Mesodermal cell (in vitro differentiated cells): ENCODE measurements at regions not wholly inside any gene's neighbourhood (a gene's known extent, or its start where the extent isn't known, plus 50 kb on each side); places are given as distances from the start of the nearest gene placed in this dataset.
"Not testable (repeated sequence)": the region's sequence is repeated elsewhere in the genome, so short reads cannot be mapped to it uniquely, and the experiment has no call there.

Experiments
- H3K27ac ChIP-seq: 2 replicates; pipeline ENCODE4 v1.7.0; 2013; ENCODE audit warnings: mild to moderate bottlenecking, low read depth, low read length, moderate library complexity; ENCODE audit not compliant: severe bottlenecking
- H3K36me3 ChIP-seq: 2 replicates; pipeline ENCODE4 v1.7.1; 2013; ENCODE audit warnings: mild to moderate bottlenecking, low read length, moderate library complexity; ENCODE audit not compliant: control insufficient read depth, insufficient read depth
- H3K4me1 ChIP-seq: one replicate; pipeline ENCODE4 v1.7.1; 2013; ENCODE audit warnings: mild to moderate bottlenecking, low read length; ENCODE audit not compliant: insufficient read depth, control insufficient read depth, poor library complexity, severe bottlenecking
- H3K4me3 ChIP-seq: 2 replicates; pipeline ENCODE4 v1.7.0; 2013; ENCODE audit warnings: low read length, control low read depth, mild to moderate bottlenecking; ENCODE audit not compliant: insufficient read depth, poor library complexity, severe bottlenecking; ENCODE audit errors: extremely low read depth
- H3K9me3 ChIP-seq: 2 replicates; pipeline ENCODE4 v1.7.1; 2013; ENCODE audit warnings: mild to moderate bottlenecking, low read length, moderate library complexity; ENCODE audit not compliant: control insufficient read depth
- WGBS, 2 experiments: methylation state at CpG; one replicate each; pipeline ENCODE4 v1.1.5; 2013; ENCODE audit warnings: missing lambda C conversion rate in 2 of 2; ENCODE audit not compliant: insufficient coverage in 2 of 2; 5-methylcytosine and 5-hydroxymethylcytosine counted together

DNA sequence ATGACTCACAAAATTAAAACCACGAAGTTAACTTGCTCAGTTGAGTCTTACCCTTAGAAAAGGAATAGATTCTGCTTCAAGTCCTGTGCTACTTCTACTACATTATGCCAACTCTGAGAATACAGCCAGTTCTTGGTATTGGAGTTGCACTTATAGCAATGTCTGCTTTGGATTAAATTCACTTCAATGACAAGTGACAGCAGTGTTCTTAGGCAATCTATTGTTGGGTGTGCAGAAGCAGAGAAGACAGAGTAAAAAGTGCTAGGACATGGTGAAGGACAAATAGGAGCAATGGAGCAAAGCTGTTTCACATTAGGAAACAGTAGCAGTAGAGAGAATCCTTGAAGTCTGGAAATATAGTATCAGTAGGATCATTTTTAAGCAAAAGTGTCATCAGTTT lies 713.1 kb downstream of the SI start:
- Histone ChIP-seq H3K9me3 (no peaks in the 10 kb centered on the region), H3K36me3 (no peaks in the 10 kb centered on the region), H3K4me3 (no peak overlapping the region), H3K4me1 (no peaks in the 10 kb centered on the region), H3K27ac (no peak overlapping the region)
- WGBS, 2 experiments, result 83% methylated on average over 1 of the region's 1 CpG; no CpG with 5 or more reads in 1 of the 2 experiments

- no peak overlapping the region for H3K4me3 ChIP-seq
- H3K36me3 ChIP-seq, result no peaks in the 10 kb centered on the region
- H3K27ac ChIP-seq, result no peak overlapping the region
- no peaks in the 10 kb centered on the region for H3K4me1 ChIP-seq
- 40 to 100% methylated on average over 1 of the region's 6 CpGs for WGBS, 2 experiments
- no peaks in the 10 kb centered on the region for H3K9me3 ChIP-seq
These were observed 714.2 kb downstream of the SI start for GRCh38 chr3:164364111-164364510.

DNA sequence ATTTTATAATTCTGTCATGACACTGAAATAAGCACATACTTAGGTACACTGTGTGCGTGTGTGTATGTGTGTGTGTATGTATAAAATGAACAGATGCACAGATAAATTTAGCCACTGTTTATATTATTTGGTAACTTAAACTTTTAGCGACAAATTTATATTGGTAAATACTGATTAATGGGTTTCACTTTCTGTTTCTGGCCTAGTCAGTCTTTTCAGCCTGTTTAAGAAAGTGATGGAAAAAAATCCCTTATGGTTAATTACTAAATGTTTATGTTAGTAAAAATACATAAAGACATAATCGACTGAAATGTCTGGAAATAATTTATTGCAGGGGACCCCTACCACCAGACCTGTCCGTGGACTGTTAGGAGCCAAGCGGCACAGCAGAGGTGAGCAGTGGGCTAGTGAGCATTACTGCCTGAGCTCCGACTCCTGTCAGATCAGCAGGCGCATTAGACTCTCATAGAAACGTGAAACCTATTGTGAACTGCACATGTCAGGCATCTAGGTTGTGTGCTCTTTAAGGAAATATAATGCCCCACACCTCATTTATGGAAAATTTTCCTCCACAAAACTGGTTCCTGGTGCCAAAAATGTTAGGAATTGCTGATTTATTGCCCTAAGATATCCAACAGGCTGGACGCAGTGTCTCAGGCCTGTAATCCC lies 717.4 kb downstream of the SI start:
- 87 to 93% methylated on average over 3 to 7 of the region's 9 CpGs for WGBS, 2 experiments
- H3K36me3 ChIP-seq, result no peaks in the 10 kb centered on the region
- H3K4me3 ChIP-seq, result no peak overlapping the region
- H3K4me1 ChIP-seq, result no peaks in the 10 kb centered on the region
- H3K9me3 ChIP-seq, result no peaks in the 10 kb centered on the region
- H3K27ac ChIP-seq, result no peak overlapping the region

GRCh38 chr3:164360078-164360578 lies 718.2 kb downstream of the SI start:
- Histone ChIP-seq H3K4me3 (no peak overlapping the region), H3K9me3 (no peaks in the 10 kb centered on the region), H3K27ac (no peak overlapping the region), H3K36me3 (no peaks in the 10 kb centered on the region), H3K4me1 (no peaks in the 10 kb centered on the region)
- WGBS, 2 experiments, result 76 to 81% methylated on average over 3 to 5 of the region's 10 CpGs

GRCh38 chr3:164352991-164353390 lies 725.3 kb downstream of the SI start:
- H3K36me3 ChIP-seq, result no peaks in the 10 kb centered on the region
- H3K27ac ChIP-seq, result no peak overlapping the region
- H3K4me1 ChIP-seq, result no peaks in the 10 kb centered on the region
- no peak overlapping the region for H3K4me3 ChIP-seq
- H3K9me3 ChIP-seq, result no peaks in the 10 kb centered on the region

DNA sequence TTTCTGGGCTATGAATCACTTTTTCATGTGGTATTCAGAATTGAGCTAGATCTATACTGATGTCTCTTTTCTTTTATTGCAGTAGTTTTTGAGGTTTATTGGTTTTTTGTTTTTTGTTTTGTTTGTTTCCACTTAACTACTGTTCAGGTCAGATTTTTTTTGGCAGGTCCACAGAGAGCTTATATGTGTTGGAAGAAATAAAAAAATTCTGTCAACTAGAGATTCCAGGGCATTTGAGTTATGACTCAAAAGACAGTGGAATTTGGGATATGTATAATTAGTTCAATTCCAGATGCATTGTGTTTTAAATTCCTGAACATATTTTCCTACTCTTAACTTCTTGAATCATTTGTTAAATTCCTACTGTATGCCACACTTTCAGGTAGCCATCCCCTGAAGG lies 727.2 kb downstream of the SI start:
- Histone ChIP-seq H3K36me3 (no peaks in the 10 kb centered on the region), H3K4me1 (no peaks in the 10 kb centered on the region), H3K9me3 (no peaks in the 10 kb centered on the region), H3K27ac (no peak overlapping the region), H3K4me3 (no peak overlapping the region)

DNA sequence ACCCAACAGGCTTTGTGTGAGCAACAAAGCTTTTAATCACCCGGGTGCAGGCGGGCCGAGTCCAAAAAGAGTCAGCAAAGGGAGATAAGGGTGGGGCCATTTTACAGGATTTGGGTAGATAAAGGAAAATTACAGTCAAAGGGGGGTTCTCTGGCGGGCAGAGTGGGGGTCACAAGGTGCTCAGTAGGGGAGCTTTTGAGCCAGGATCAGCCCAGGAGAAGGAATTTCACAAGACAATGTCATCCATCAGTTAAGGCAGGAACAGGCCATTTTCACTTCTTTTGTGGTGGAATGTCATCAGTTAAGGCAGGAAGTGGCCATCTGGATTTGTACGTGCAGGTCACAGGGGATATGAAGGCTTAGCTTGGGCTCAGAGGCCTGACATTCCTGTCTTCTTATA lies 736.1 kb downstream of the SI start:
- not testable (repeated sequence) for H3K27ac ChIP-seq, H3K4me3 ChIP-seq, H3K4me1 ChIP-seq, H3K36me3 ChIP-seq, H3K9me3 ChIP-seq
- 67 to 81% methylated on average over 3 of the region's 5 CpGs for WGBS, 2 experiments

GRCh38 chr3:164341086-164341485 lies 737.2 kb downstream of the SI start:
- Histone ChIP-seq H3K4me1 (no peaks in the 10 kb centered on the region), H3K9me3 (no peaks in the 10 kb centered on the region), H3K36me3 (no peaks in the 10 kb centered on the region), H3K27ac (no peak overlapping the region), H3K4me3 (no peak overlapping the region)
- 88 to 92% methylated on average over 14 to 18 of the region's 20 CpGs for WGBS, 2 experiments

GRCh38 chr3:164340273-164340672 lies 738.0 kb downstream of the SI start:
- Histone ChIP-seq H3K4me3 (no peak overlapping the region), H3K36me3 (no peaks in the 10 kb centered on the region), H3K9me3 (no peaks in the 10 kb centered on the region), H3K27ac (no peak overlapping the region), H3K4me1 (no peaks in the 10 kb centered on the region)
- WGBS, 2 experiments, result 84 to 94% methylated on average over 4 to 7 of the region's 8 CpGs

DNA sequence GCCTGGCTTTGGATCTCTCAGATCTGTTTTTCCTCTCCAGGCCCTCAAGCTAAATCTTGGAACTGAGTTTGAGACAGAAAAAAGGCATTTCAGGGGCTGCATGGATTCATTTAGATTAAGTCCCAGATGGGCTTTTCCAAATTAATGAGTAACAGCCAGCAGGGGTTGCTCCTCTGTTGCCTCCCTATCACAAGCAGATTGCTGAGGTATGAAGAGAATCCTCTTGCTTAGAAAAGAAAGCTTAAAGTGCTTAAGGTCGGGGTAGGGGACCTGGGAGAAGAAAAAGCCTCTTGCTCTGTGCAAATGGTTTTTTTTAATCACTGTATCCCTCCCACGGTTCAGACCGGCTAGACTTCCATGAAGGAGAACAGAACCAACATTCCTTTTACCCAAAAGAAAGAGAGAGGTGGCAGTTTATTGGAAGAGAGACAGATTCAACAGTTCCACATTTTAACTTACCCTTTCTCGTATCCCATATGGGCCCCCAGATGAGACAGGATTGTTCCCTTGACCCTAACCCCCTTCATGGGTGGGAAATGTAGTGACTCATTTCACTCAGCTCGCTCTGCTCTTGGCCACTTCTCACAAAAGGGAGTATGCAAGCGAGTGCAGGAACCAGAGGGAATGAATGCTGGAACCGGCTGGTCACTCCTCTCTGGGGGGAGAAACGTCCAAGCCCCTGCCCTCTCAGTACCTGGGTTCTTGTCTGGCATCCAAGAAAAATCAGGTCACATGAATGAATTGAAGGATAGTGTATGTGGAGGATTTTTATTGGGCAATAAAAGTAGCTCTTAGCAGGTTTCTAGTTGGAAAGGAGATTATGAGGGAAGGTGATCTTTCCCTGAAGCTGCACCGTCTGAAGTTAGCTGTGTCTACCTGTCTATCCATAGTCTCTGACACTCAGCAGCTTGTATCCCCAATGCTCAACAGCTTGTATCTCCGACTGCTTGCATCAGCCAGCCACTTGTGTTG lies 745.2 kb downstream of the SI start:
- WGBS, 2 experiments, result 33 to 35% methylated on average over 3 to 4 of the region's 10 CpGs
- Histone ChIP-seq H3K27ac (peak overlapping the region; percentile 89), H3K4me3 (no peak overlapping the region), H3K9me3 (no peaks in the 10 kb centered on the region), H3K4me1 (peaks cover 5% of the 10 kb centered on the region), H3K36me3 (no peaks in the 10 kb centered on the region)

DNA sequence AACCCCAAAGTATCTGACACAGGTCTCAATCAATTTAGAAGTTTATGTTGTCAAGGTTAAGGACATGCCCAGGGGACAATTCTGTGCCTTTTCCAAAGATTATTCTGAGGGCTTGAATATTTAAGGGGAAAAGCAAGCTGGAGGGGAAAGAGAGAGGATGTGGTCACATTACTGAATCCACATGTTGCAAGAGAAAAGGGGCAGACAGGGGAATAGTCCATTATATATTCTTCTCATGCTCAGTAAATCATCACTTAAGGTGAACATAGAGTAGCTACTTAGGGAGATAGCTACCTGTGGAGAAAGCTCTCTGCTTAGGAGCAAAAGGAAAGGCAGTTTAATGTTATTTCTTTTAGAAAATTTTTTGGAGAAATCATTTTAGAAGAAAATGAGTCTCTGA lies 751.6 kb downstream of the SI start:
- Histone ChIP-seq H3K36me3 (no peaks in the 10 kb centered on the region), H3K4me1 (no peaks in the 10 kb centered on the region), H3K27ac (no peak overlapping the region), H3K9me3 (no peaks in the 10 kb centered on the region), H3K4me3 (no peak overlapping the region)
